GM12891 (cell line): ENCODE measurements at regions not wholly inside any gene's neighbourhood (a gene's known extent, or its start where the extent isn't known, plus 50 kb on each side); places are given as distances from the start of the nearest gene placed in this dataset.

ENCODE experiments used
- DNase-seq: peaks from one replicate; pipeline ENCODE4 v3.0.0; 2011; ENCODE audit warnings: low spot score; ENCODE audit not compliant: insufficient read length
- FAIRE-seq: peaks from 2 replicates; lab custom pipeline; 2011; peaks lifted over from hg19 to GRCh38; lab: Jason Lieb, UNC
- PAX5 ChIP-seq: IDR thresholded peaks from 2 replicates; pipeline ENCODE4 v1.6.1; 2011; ENCODE audit warnings: low read length, moderate library complexity, mild to moderate bottlenecking; ENCODE audit not compliant: insufficient read depth, severe bottlenecking
- POLR2A ChIP-seq: IDR thresholded peaks from 2 replicates; pipeline ENCODE4 v1.6.1; 2011; ENCODE audit warnings: low read depth, low read length, control low read depth
- POLR2AphosphoS5 ChIP-seq: IDR thresholded peaks from 2 replicates; pipeline ENCODE4 v1.6.1; 2011; ENCODE audit warnings: low read depth, low read length, control low read depth
- POU2F2 ChIP-seq: IDR thresholded peaks from 2 replicates; pipeline ENCODE4 v1.6.1; 2011; ENCODE audit warnings: low read depth, mild to moderate bottlenecking, control low read depth, low read length, moderate library complexity
- SPI1 ChIP-seq: IDR thresholded peaks from 2 replicates; pipeline ENCODE4 v1.6.1; 2011; ENCODE audit warnings: low read depth, low read length, control low read depth
- TAF1 ChIP-seq: IDR thresholded peaks from 2 replicates; pipeline ENCODE4 v1.6.1; 2011; ENCODE audit warnings: low read depth, low read length, control low read depth

DNA sequence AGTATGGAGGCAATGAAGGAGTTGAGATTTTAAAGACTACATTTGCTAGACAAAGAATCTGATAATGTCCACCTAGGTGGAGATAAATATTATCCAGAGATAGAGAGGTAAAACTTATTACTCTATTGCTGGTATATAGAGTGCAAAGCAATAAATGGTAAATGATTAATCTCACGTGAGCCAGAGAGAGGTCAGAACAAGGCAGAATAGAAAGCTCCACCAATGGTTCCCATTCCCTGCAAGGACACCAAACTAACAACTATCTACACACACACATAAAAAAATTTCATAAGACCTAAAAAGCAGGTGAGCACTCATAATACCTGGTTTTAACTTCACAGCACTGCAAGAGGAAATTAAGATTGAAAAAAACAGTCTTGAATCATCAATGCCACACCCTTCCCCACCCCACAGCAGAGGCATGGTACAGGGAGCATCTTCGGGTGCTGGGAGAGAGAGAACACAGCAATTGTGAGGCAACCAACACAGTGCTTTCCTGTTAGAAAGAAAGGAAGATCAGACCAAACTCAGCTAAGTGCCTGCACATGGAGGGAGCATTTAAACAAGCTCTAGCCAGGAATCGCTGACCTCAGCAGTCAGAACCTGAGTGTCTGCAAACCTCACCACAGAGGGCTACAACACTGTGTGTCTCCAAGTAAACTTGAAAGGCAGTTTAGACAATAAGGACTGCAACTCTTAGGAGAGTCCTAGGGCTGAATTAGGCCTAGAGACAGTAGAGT, 1432.6 kb upstream of the TMEFF2 start:
- no peak for DNase-seq
- TF ChIP-seq PAX5 (no peak), POLR2A (no peak), TAF1 (no peak), POLR2AphosphoS5 (no peak), POU2F2 (no peak), SPI1 (no peak)
- no peak for FAIRE-seq

GRCh38 chr2:193608451-193608850, 1413.7 kb upstream of the TMEFF2 start:
- DNase-seq (no peak), FAIRE-seq (no peak)
- TF ChIP-seq POU2F2, result no peak
- no peak for TF ChIP-seq POLR2AphosphoS5
- no peak for TF ChIP-seq TAF1
- no peak for TF ChIP-seq PAX5
- no peak for TF ChIP-seq SPI1
- TF ChIP-seq POLR2A, result no peak

DNA sequence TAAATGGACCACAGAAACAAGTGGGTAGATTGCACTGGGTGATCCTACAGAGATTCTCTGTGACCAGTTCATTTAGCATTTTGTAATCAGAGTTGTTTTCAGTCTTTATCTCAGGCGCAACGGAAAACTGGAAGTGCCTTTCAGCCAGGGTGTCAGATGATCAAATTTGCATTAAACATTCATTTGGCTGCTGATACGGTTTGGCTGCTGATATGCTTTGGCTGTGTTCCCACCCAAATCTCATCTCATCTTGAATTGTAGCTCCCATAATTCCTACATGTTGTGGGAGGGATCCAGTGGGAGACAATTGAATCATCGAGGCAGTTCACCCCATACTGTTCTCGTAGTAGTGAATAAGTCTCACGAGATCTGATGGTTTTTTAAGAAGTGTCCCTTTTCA, 1396.1 kb upstream of the TMEFF2 start:
- DNase-seq (no peak), FAIRE-seq (no peak)
- TF ChIP-seq PAX5, result no peak
- TF ChIP-seq TAF1, result no peak
- TF ChIP-seq POU2F2, result no peak
- TF ChIP-seq SPI1, result no peak
- TF ChIP-seq POLR2A, result no peak
- TF ChIP-seq POLR2AphosphoS5, result no peak

GRCh38 chr2:193584522-193584938, 1389.8 kb upstream of the TMEFF2 start:
- FAIRE-seq (peak; percentile 87), DNase-seq (no peak)
- TF ChIP-seq PAX5, result no peak
- TF ChIP-seq POLR2AphosphoS5, result no peak
- TF ChIP-seq SPI1, result no peak
- no peak for TF ChIP-seq TAF1
- TF ChIP-seq POU2F2, result no peak
- no peak for TF ChIP-seq POLR2A

DNA sequence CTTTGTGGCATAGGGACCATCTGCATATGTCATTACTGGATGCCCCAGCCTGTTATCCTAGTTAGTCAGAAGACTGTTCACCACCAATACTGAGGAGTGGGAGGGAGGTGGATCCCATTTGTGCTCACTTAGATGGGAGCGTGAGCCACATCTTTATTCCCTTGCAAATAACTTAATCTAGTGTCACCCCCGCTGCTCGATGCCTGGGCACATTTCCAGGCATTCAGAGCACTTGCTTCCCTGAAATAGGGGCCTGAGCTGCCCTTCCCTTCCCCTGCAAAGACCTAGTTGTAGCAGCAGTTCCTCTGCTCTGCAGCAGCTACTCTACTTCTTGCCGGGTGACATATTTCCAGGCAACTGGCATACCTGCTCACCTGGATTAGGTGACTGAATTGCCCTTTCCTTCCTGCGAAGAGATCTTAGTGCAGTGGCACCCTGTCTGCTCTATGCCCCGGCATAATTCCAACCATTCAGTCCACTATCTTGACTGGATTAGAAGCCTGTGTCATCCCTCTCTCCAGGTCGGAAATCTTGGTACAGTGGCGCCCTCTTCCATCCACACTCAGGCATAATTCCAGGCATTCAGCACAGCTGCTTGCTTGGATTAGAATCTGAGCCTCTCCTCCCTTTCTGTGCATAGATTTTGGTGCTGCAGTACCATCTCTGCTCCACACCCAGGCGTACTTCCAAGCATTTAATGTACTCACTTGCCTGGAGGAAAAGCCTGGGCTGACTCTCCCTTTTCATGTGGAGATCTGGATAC, 1389.1 kb upstream of the TMEFF2 start:
- TF ChIP-seq POLR2A (no peak), PAX5 (no peak), SPI1 (no peak), POU2F2 (no peak), POLR2AphosphoS5 (no peak), TAF1 (no peak)
- no peak for DNase-seq
- no peak for FAIRE-seq

DNA sequence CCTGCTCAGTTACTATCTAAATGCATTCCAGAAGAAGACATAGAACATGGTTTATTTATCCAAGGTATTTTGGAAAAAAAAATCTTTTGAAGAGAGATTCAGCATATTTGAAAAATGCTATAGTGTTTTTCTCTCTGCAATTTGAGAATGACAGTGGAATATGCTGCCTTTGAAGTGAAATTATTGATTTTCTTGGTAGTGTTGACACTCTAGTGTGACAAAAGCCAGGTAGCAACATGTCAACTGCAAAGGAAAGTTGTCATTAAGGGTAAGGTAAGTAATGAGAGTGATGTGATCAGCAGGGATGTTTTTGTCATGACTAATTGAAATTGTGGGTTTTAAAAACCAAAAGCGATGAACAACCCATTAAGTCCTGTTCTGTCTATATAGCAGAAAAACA, 1387.1 kb upstream of the TMEFF2 start:
- TF ChIP-seq PAX5 (no peak), POLR2AphosphoS5 (no peak), POU2F2 (no peak), SPI1 (no peak), TAF1 (no peak), POLR2A (no peak)
- DNase-seq, result no peak
- FAIRE-seq, result no peak

DNA sequence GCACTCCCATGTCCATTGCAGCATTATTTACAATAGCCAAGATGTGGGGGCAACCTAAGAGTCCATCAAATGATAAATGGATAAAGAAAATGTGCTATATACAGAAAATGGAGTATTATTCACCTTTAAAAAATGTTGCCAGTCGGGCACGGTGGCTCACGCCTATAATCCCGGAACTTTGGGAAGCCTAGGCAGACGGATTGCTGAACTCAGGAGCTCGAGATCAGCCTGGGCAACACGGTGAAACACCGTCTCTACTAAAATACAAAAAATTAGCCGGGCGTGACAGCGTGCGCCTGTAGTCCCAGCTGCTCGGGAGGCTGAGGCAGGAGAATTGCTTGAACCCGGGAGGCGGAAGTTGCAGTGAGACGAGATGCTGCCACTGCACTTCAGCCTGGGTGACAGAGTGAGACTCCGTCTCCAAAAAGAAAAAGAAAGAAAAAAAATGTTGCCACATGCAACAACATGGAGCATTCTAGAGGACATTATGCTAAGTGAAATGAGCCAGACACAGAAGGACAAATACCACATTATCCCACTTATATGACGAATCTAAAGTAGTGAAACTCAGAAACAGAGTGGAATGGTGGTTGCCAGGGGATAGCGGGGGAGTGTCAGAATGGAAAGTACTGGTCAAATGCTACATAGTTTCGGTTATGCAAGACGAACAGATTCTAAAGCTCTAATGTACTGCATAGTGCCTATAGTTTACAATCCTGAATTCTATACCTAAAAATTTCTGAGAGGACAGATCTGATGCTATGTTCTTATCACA, 1385.6 kb upstream of the TMEFF2 start:
- TF ChIP-seq PAX5 (no peak), POLR2A (no peak), POU2F2 (no peak), SPI1 (no peak), POLR2AphosphoS5 (no peak), TAF1 (no peak)
- DNase-seq (no peak), FAIRE-seq (no peak)

DNA sequence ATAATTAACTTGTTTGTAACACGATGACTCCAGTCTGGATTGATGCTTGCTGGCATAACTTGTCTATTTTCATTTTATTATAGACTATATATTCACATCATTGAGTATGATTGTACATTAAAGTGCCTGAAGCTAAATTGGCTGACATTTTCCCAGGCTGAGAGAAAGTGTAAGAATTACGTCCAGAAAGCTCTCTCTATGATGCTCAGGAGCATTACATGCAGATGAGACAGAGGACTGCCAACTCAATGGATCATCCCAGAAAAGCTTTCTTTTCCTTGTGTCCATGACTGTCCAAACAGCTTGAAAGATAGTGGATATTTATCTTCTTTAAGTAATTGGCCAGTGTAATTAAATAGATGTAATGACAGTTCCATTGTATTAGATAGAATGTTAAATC, 1372.2 kb upstream of the TMEFF2 start:
- no peak for FAIRE-seq
- DNase-seq, result no peak
- TF ChIP-seq PAX5 (no peak), POU2F2 (no peak), POLR2A (no peak), SPI1 (no peak)

DNA sequence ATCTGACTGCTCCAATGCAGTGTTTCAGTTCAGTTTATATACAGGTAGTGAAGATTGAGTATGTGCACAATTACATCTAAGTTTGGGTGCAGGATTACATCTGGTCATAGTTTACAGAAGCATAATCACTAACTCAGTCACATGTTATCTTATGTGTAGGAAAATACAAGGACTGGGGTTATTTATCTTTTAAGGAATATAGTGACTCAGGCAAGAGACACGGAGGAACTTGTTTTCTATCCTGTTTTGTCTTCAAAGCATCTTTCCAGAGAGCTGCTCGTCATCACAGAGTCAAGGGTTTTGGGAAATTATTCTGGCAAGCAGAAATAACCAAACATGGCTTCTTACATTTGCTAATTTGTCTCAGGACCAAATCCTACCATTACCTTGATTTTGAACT, 1371.5 kb upstream of the TMEFF2 start:
- TF ChIP-seq POLR2AphosphoS5, result no peak
- no peak for TF ChIP-seq POU2F2
- TF ChIP-seq TAF1, result no peak
- TF ChIP-seq SPI1, result no peak
- no peak for FAIRE-seq
- DNase-seq, result no peak

GRCh38 chr2:193562031-193562430, 1367.3 kb upstream of the TMEFF2 start:
- TF ChIP-seq PAX5, result no peak
- TF ChIP-seq POLR2A, result no peak
- no peak for TF ChIP-seq POLR2AphosphoS5
- no peak for TF ChIP-seq TAF1
- TF ChIP-seq SPI1, result no peak
- DNase-seq, result no peak
- FAIRE-seq, result no peak

GRCh38 chr2:193561054-193561453, 1366.3 kb upstream of the TMEFF2 start:
- FAIRE-seq (no peak), DNase-seq (no peak)
- no peak for TF ChIP-seq POU2F2
- no peak for TF ChIP-seq POLR2AphosphoS5
- no peak for TF ChIP-seq PAX5
- TF ChIP-seq POLR2A, result no peak
- TF ChIP-seq TAF1, result no peak
- no peak for TF ChIP-seq SPI1
